Activated CD4-positive, alpha-beta T cell treated with anti-CD3 and anti-CD28 coated beads for 36 hours (primary cell): ENCODE measurements at regions not wholly inside any gene's neighbourhood (a gene's known extent, or its start where the extent isn't known, plus 50 kb on each side); places are given as distances from the start of the nearest gene placed in this dataset.

Source experiments
- ATAC-seq: fragments of 200-7000 bp; cut with Tn5 transposase; one replicate; pipeline ENCODE4 v1.10.0; 2021; ENCODE audit warnings: mild to moderate bottlenecking, moderate library complexity
- CTCF ChIA-PET: fragments of 350-600 bp; sonication (Branson Sonifier 250); formaldehyde crosslinking; loops from one replicate; lab custom pipeline; 2021; ENCODE audit warnings: antibody characterized with exemption; lab: Charles Lee
- POLR2A ChIA-PET: fragments of 350-600 bp; sonication (Branson Sonifier 250); formaldehyde crosslinking; loops from one replicate; lab custom pipeline; 2021; ENCODE audit warnings: antibody characterized with exemption, inconsistent platforms; lab: Charles Lee
- DNase-seq: peaks from one replicate; pipeline ENCODE4 v3.0.0-alpha.2; 2020
- H3K27ac Mint-ChIP-seq: one replicate; pipeline ENCODE4 v1.8.0; 2021; ENCODE audit warnings: mixed read lengths
- H3K27me3 Mint-ChIP-seq: one replicate; pipeline ENCODE4 v1.8.0; 2021; ENCODE audit warnings: mixed read lengths
- H3K36me3 Mint-ChIP-seq: one replicate; pipeline ENCODE4 v1.8.0; 2021; ENCODE audit warnings: low read depth, mixed read lengths
- H3K4me1 Mint-ChIP-seq: one replicate; pipeline ENCODE4 v1.8.0; 2021; ENCODE audit warnings: mixed read lengths
- H3K4me3 Mint-ChIP-seq: one replicate; pipeline ENCODE4 v1.8.0; 2021; ENCODE audit warnings: mild to moderate bottlenecking, moderate library complexity, mixed read lengths
- H3K9me3 Mint-ChIP-seq: one replicate; pipeline ENCODE4 v1.8.0; 2021; ENCODE audit warnings: low read depth, mixed read lengths
- intact Hi-C, 2 experiments: fragments of 100-400 bp; cut with DNase I in 1 of 2; cut with micrococcal nuclease in 1 of 2; formaldehyde crosslinking; loops; one replicate each; pipeline versions ENCODE4 v1.14.2 to v1.15.1; 2022 to 2024; cut with DNase I, micrococcal nuclease

DNA sequence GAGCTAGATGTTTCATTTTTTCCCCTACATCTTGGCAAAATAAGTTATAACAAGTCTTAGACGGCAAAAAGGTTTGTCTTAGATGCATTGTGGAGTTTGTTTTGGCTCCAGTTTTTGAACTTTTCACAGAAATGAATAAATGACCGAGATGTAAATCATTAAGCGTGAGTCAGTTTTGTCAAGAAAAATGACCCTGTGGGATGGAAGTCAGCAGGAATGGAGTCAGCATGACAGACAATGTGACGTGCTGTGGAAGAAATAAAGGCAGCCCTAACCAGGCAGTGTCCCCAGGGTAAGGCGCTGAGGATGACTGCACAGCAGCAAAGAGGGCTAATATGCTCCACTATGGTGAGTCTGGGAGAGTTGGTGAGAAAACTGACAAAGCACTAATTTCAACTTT, 163.2 kb downstream of the NOC3L start:
- peaks cover 5% of the 10 kb centered on the region for H3K27me3 Mint-ChIP-seq
- H3K27ac Mint-ChIP-seq: no peak overlapping the region
- H3K4me3 Mint-ChIP-seq: no peak overlapping the region
- ChIA-PET POLR2A (no interaction called here), CTCF (no interaction called here)
- H3K9me3 Mint-ChIP-seq: no peaks in the 10 kb centered on the region
- no peak for DNase-seq
- intact Hi-C loops: no loop called here
- no peaks in the 10 kb centered on the region for H3K36me3 Mint-ChIP-seq
- no peak for ATAC-seq
- no peaks in the 10 kb centered on the region for H3K4me1 Mint-ChIP-seq

DNA sequence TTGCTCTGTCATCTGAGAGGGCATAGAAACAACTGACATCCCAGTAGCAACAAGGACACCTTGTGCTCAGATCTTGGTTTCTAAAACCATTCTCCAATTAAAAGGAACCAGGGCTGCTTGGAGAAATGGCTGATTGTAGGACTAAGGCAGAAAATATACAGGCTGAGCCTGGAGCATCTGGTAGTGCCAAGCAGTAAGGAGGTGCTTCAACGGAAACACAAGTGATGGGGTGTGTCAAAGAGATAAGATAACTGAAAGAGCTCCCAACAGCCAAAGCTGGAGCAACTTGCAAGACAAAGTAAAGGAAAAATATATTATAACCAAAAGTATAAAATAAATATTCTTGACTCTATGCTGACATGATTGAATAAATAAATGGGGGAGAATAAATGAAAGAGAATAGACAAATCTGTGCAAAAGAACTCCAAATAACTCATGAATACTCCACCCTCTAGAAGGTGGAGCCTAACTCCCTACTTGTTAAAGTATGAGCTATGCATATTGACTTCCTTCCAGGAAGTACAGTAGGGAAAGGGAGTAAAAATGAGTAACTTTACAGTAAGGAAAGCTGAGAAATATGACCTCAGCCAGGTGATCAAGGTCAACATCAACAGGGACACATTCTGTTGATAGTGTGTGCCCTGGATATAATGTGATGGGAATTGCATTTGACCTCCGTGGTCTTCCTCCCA, 162.4 kb downstream of the NOC3L start:
- no peak overlapping the region for H3K4me3 Mint-ChIP-seq
- peaks cover 5% of the 10 kb centered on the region for H3K27me3 Mint-ChIP-seq

DNA sequence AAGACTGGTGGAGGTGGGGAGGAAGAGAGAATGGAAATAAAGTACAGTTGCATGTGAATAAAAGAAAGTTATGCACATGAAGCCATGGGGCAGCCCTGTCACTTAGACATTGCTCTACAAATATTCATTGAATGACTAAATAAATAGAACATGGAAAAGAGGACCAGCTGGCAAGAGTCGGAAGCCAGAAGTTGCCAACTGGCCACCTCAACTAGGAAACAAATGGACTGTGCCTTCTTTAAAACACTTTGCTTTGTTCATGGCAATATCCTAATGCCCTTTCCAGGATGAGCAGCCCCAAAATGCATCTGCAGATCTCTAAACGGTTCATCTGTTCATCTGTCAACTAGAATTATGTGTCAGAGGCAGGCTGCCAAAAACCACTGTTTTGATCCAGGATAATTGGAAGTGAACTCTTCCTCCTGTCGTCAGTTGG, 157.3 kb downstream of the NOC3L start:
- POLR2A ChIA-PET: no interaction called here
- Mint-ChIP-seq H3K36me3 (no peaks in the 10 kb centered on the region), H3K27me3 (peaks cover 5% of the 10 kb centered on the region), H3K4me3 (no peak overlapping the region), H3K4me1 (no peaks in the 10 kb centered on the region), H3K27ac (no peak overlapping the region), H3K9me3 (no peaks in the 10 kb centered on the region)
- DNase-seq: no peak
- CTCF ChIA-PET: no interaction called here
- no peak for ATAC-seq
- intact Hi-C loops: no loop called here

More for the DNA sequence above, 162.4 kb downstream of the NOC3L start:
- intact Hi-C loops: no loop called here
- H3K36me3 Mint-ChIP-seq: no peaks in the 10 kb centered on the region
- no peaks in the 10 kb centered on the region for H3K9me3 Mint-ChIP-seq
- ChIA-PET CTCF (no interaction called here), POLR2A (no interaction called here)
- H3K4me1 Mint-ChIP-seq: no peaks in the 10 kb centered on the region
- no peak for ATAC-seq
- no peak for DNase-seq
- H3K27ac Mint-ChIP-seq: no peak overlapping the region

DNA sequence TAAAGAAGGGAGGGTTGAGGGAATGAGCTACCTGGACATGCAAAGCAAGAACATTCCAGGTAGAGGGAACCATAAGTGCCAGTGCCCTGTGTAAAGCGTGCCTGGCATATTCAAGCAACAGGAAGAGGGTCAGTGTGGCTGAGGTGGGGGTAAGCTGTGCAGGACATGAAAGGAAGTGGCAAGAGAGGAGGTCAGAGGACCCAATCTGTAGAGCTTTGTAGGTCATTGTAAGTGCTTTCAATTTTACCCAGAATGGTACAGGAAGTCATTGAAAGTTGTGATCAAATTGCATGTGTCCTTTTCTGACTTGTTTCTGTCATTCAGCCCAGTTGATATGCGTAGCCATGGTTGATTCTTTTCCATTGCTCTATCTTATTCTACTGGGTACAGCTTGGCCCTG, 156.6 kb downstream of the NOC3L start:
- no peaks in the 10 kb centered on the region for H3K9me3 Mint-ChIP-seq
- intact Hi-C loops: no loop called here

DNA sequence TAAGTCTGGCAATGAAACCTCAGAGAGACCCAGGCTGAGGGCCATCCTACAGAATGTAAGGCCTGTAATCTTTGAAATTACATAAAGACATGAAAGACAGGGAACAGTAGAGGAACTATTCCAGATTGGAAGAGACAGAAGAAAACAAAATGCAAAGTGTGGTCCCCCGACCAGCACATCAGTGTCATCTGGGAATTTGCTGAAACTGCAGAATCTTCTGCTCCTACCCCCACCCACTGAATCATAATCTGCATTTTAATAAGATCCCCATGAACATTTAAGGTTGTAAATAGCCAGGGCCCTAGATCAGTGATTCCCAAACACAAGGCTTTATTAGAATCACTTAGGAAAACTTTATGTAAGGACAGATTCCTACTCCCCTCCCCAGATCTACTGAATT, 154.4 kb downstream of the NOC3L start:
- POLR2A ChIA-PET: no interaction called here
- Mint-ChIP-seq H3K9me3 (no peaks in the 10 kb centered on the region), H3K27me3 (peaks cover 6% of the 10 kb centered on the region), H3K4me3 (no peak overlapping the region), H3K36me3 (no peaks in the 10 kb centered on the region), H3K27ac (no peak overlapping the region), H3K4me1 (no peaks in the 10 kb centered on the region)
- DNase-seq (no peak), ATAC-seq (no peak)
- intact Hi-C loops: no loop called here
- CTCF ChIA-PET: no interaction called here

More for the DNA sequence above, 156.6 kb downstream of the NOC3L start:
- H3K4me3 Mint-ChIP-seq: no peak overlapping the region
- ATAC-seq: no peak
- ChIA-PET POLR2A (no interaction called here), CTCF (no interaction called here)
- no peaks in the 10 kb centered on the region for H3K4me1 Mint-ChIP-seq
- H3K36me3 Mint-ChIP-seq: no peaks in the 10 kb centered on the region
- DNase-seq: no peak
- H3K27ac Mint-ChIP-seq: no peak overlapping the region
- H3K27me3 Mint-ChIP-seq: peaks cover 5% of the 10 kb centered on the region

DNA sequence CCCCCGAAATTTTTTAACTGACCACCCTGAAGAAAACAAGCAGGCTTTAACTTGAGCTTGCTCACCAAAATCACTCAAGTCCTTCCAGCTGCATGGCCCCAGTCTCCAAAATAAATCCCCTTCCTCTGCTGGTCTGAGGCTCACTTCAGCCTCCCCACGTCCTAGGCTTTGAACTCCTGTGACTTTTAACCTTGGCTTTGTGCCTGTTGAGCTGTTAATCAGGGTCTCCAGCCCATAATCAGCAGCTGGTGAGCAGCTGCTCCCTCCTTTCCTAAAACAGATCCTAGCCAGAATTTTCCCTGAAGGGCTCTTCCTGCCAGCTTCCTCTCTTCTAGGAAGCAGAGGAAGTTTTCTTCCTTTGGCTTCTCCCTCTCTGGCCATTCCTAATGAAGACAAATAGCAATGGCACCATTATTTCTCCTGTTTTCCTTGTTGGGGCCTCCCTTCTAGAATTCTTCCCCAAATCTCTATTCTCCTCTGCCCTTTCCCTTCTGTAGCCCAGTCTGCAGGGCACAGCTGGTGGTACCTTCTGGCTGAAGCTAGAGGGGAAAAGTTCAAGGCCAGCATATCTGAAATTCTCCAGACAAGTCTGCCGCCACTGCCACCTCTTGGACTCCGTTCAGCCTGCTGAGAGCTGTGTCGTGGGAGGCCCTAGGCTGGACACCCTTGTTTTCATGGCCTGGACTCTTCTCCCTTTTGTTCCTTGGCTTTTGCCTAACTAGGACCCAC, 152.1 kb downstream of the NOC3L start:
- Mint-ChIP-seq H3K27me3 (peaks cover 10% of the 10 kb centered on the region), H3K4me1 (no peaks in the 10 kb centered on the region), H3K4me3 (no peak overlapping the region), H3K9me3 (no peaks in the 10 kb centered on the region), H3K27ac (no peak overlapping the region), H3K36me3 (no peaks in the 10 kb centered on the region)
- ATAC-seq: no peak
- DNase-seq: no peak
- ChIA-PET POLR2A (no interaction called here), CTCF (interaction anchor here (0.7 kb wide), 1 partner anchor 14 kb away, joined by 3 read pairs; no protein-coding TSS in a partner anchor)
- intact Hi-C loops: no loop called here

DNA sequence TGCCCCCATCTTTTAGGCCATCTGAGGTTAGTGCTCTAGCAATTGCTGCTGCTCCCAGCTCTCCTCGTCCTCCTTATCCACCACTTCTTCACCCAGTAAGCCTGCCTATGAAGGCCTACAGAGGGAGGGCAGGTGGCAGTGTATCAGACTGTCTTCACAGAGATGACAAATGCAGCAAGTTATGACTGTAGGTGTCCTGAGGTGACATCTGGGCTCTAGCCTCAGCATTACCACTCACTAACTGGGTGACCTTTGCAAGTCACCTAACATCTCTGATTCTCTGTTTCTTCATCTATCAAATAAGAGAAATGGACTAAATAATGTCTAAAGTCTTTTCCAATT, 151.6 kb downstream of the NOC3L start:
- no peak overlapping the region for H3K4me3 Mint-ChIP-seq
- no peak overlapping the region for H3K27ac Mint-ChIP-seq
- no peaks in the 10 kb centered on the region for H3K9me3 Mint-ChIP-seq
- no peak for ATAC-seq
- intact Hi-C loops: no loop called here
- ChIA-PET CTCF (no interaction called here), POLR2A (no interaction called here)
- DNase-seq: no peak
- peaks cover 10% of the 10 kb centered on the region for H3K27me3 Mint-ChIP-seq
- no peaks in the 10 kb centered on the region for H3K4me1 Mint-ChIP-seq
- no peaks in the 10 kb centered on the region for H3K36me3 Mint-ChIP-seq

DNA sequence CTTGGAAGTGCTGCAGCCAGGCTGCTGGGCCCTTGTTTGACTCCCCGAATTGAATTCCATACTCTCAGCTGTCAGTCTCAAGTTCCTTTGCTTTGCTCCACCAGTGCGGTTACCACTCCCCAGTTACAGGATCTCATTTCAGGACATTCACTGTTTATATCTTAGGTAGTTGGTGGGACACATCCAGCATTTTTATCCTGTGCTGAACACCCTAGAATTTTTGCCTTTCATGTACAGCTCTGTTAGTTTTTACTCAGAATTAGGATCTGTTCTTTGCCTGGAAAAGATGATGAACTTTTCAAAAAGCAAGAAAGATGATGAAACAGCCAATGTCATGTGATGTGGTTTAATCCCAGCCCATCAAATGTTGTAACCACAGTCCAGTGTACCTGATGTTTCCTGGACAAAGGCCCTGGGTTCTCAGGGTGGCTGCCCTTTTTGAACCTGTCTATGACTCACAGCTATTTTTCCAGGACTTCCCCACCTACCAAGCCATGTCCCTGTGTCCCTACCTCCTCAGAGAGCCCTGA, 149.7 kb downstream of the NOC3L start:
- no peak overlapping the region for H3K27ac Mint-ChIP-seq
- ATAC-seq: no peak
- H3K9me3 Mint-ChIP-seq: no peaks in the 10 kb centered on the region
- H3K36me3 Mint-ChIP-seq: no peaks in the 10 kb centered on the region
- POLR2A ChIA-PET: no interaction called here
- CTCF ChIA-PET: no interaction called here
- H3K4me1 Mint-ChIP-seq: no peaks in the 10 kb centered on the region
- no peak overlapping the region for H3K4me3 Mint-ChIP-seq
- intact Hi-C loops: no loop called here
- peaks cover 10% of the 10 kb centered on the region for H3K27me3 Mint-ChIP-seq
- no peak for DNase-seq

DNA sequence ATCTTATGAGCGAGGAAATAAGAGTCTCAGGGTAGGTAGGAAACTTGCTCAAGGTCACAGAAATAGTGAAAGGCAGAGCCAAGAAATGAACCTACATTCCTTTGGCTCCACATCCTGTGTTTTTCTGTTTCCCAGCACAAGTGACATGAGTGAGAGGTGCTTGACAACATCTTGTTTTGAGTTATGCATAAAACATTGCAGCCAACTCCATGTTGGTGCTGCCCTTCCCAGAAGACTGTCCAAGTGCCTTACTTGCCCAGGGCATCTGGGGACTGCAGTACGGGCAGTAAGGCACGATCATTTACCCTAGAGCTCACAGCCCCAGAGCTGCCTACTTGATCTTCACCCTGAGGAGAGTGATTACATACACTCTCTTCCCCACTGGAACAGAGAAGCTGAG, 148.8 kb downstream of the NOC3L start:
- DNase-seq: no peak
- intact Hi-C loops: no loop called here
- no peak for ATAC-seq
- POLR2A ChIA-PET: no interaction called here
- H3K27ac Mint-ChIP-seq: no peak overlapping the region
- CTCF ChIA-PET: no interaction called here
- H3K27me3 Mint-ChIP-seq: peaks cover 10% of the 10 kb centered on the region
- no peaks in the 10 kb centered on the region for H3K9me3 Mint-ChIP-seq
- H3K4me3 Mint-ChIP-seq: no peak overlapping the region
- no peaks in the 10 kb centered on the region for H3K36me3 Mint-ChIP-seq
- H3K4me1 Mint-ChIP-seq: no peaks in the 10 kb centered on the region

DNA sequence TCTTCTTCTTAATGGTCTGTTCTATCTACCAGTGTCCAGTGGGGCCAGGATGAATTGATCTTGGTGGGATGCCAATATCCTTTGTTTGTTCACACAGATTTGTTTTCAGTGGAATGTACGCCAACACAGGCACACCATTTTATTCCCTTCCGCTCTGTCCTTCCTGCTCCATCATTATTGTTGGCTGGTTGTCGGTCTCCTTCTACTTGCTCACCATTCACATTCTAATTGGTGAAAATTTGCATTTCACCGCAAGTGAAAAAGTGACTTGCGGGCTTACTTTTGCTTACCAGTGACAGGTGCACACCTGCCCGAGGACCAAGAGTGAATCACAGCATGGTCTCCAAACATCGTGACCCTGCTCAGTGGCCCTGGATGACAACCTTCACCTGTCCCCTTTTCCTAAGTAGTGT, 148.3 kb downstream of the NOC3L start:
- POLR2A ChIA-PET: no interaction called here
- no peak for ATAC-seq

DNA sequence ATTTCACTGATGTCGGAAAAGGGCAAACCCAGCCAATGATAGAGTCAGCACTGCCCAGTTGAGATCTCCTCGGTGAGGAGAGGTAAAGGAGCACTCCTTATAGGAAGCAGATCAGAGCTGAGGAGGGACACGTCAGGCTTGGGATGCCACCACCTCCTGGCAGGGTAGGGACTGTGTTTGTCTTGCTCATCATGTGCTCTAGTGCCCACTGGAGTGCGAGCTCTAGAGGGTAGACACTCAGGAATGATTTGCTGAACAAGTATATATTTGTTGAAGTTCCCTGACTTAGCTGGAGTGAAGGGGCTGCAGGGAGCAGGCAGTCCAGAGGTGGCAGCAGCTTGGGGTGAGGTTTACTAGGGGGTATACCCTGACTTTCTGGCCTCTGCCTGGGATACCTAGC, 146.5 kb downstream of the NOC3L start:
- no peak for ATAC-seq
- POLR2A ChIA-PET: no interaction called here

More for the DNA sequence above, 148.3 kb downstream of the NOC3L start:
- peaks cover 10% of the 10 kb centered on the region for H3K27me3 Mint-ChIP-seq
- H3K27ac Mint-ChIP-seq: no peak overlapping the region
- no peaks in the 10 kb centered on the region for H3K36me3 Mint-ChIP-seq
- DNase-seq: no peak
- no peaks in the 10 kb centered on the region for H3K9me3 Mint-ChIP-seq
- H3K4me3 Mint-ChIP-seq: no peak overlapping the region
- no peaks in the 10 kb centered on the region for H3K4me1 Mint-ChIP-seq
- intact Hi-C loops: no loop called here
- CTCF ChIA-PET: interaction anchor here (0.6 kb wide), 1 partner anchor 33 kb away, joined by 4 read pairs; no protein-coding TSS in a partner anchor

DNA sequence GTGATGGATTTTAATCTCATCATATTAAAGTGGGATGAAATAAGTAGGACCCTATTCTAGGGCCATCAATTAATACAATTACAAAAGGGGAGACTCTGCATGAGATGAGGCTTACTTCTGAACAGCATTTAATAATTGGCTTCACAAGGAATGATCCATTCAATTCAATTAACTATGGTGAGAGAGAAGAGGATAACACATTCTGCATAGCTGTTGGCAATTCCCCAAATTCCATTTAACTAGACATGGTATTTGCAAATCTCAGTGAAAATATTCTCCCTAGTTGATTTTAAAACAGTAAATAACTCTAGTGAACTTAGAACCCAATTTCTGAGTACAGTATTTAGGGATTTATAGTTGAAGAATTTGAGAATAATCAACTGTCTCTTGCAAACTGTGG, 145.3 kb downstream of the NOC3L start:
- H3K36me3 Mint-ChIP-seq: no peaks in the 10 kb centered on the region
- no peak overlapping the region for H3K27ac Mint-ChIP-seq
- no peak overlapping the region for H3K4me3 Mint-ChIP-seq
- no peaks in the 10 kb centered on the region for H3K4me1 Mint-ChIP-seq
- peaks cover 10% of the 10 kb centered on the region for H3K27me3 Mint-ChIP-seq
- CTCF ChIA-PET: no interaction called here
- no peak for DNase-seq
- POLR2A ChIA-PET: no interaction called here
- no peak for ATAC-seq
- H3K9me3 Mint-ChIP-seq: no peaks in the 10 kb centered on the region
- intact Hi-C loops: no loop called here

More for the DNA sequence above, 146.5 kb downstream of the NOC3L start:
- Mint-ChIP-seq H3K4me1 (no peaks in the 10 kb centered on the region), H3K4me3 (no peak overlapping the region), H3K9me3 (no peaks in the 10 kb centered on the region), H3K27ac (no peak overlapping the region), H3K27me3 (peaks cover 10% of the 10 kb centered on the region), H3K36me3 (no peaks in the 10 kb centered on the region)
- intact Hi-C loops: no loop called here
- no peak for DNase-seq
- CTCF ChIA-PET: no interaction called here
